Superior temporal gyrus (tissue), 1 donor: ENCODE measurements at regions not wholly inside any gene's neighbourhood (a gene's known extent, or its start where the extent isn't known, plus 50 kb on each side); places are given as distances from the start of the nearest gene placed in this dataset.

Experiments used
- DNase-seq: peaks from one replicate; pipeline ENCODE4 v3.0.0-alpha.2; 2016; ENCODE audit errors: extremely low spot score

DNA sequence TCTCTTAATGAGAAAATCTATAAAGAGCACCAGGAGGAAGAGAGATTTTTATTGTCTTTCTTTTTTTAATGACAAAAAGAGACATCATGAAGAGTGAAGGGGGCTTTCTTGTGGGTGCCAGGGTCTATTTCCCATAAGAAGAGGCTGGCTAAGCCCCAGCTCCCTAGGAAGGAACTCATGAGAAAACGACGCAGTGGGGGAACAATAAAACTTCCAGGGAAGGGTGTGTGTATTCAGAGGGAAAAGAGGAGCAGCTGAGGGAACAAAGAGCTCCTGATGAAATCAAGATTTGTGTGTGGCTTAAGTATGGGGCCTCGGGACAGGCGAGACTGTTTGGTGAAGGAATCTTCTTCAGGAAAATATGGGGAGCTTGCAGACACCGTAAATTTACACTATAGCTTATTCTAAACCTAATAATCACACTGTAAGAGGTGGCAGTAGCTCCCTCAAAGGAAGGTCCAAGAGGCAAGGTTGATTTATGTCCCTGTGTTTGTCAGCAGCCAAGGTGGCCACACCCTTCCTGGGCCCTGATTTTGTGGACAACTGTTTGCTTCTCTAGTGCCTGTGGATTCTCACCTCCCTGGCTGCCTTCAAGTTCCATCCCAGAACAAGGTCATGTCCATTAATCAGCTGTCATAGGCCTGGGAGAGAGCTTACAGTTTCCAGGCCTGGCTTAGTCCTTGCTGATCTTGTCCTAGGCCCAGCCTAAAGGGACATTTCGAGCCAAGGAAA, 615.7 kb downstream of the INSC start:
- DNase-seq = no peak

DNA sequence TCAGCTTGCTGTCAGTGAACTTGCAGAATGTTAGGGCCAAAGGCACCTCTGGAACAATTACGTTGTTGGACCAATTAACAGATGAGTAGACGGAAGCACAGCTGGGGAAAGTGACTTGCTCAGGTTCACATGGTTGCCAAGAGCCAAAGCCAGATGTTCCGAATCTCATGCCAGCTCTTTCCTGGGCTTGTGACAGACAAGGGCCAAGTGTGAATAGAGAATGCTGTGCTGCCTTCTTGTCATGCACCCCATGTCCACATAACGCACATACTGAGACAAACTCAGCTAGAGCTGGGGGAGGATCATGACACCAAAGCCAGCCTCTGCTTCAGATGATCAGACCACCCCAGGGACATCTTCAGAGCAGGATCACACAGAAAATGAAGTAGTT, 616.3 kb downstream of the INSC start:
- no peak for DNase-seq

DNA sequence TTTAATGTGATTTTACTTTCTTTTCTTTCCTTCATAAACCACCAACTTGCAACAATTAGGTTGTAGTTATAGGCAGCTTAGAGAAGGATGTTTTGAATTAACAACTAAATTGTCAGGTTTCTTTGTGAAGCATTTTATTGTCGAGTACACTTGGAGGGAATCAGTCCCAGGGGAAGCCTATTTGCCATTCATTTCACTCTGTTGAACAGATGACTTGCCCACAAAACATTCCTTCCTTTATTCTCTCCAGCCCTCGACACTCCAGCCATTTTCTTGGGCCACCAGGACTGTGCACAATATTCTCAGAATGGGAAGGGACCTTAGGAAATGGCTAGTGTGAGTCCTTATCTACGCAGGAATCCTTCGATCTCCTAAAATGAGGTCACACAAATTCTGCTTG, 620.6 kb downstream of the SOX6 start:
- no peak for DNase-seq

DNA sequence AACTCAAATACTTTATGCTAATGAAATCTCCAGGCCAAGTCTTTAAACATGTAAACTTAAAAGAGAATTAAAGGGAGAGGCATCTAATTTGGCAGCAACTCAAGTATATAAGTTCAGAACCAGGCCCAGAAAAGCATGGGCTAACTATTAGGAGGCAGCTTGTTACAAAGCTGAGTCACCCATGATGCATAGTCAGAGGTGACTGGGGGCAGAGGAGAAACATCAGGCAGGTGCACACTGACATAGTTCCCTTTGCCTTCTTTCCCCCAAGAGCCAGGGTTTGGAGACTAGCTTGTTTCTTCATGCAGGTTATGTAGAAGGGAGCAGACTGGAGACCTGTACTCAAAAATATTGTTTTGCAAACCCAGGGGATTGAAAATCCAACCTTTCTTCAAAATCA, 619.0 kb downstream of the SOX6 start:
- DNase-seq = no peak

DNA sequence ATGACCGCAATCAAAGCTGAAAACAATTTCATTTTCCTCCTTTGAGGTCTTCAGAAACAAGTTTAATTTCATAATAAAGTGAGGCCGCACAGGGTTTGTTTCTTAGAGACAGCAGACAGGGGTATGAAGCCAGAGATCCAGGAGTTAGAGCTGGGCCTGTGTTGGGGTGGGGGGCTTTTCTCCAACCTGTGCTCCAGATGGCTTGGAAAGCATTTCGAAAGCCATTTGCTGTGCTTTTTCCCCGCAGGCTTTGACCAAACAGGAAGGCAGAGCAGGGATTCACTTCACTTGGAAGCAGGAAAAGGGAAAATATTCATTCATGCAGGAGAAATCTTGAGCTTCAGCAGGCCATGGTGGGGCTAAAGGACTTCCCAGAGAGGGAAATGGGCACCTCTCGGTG, 617.4 kb downstream of the SOX6 start:
- no peak for DNase-seq

DNA sequence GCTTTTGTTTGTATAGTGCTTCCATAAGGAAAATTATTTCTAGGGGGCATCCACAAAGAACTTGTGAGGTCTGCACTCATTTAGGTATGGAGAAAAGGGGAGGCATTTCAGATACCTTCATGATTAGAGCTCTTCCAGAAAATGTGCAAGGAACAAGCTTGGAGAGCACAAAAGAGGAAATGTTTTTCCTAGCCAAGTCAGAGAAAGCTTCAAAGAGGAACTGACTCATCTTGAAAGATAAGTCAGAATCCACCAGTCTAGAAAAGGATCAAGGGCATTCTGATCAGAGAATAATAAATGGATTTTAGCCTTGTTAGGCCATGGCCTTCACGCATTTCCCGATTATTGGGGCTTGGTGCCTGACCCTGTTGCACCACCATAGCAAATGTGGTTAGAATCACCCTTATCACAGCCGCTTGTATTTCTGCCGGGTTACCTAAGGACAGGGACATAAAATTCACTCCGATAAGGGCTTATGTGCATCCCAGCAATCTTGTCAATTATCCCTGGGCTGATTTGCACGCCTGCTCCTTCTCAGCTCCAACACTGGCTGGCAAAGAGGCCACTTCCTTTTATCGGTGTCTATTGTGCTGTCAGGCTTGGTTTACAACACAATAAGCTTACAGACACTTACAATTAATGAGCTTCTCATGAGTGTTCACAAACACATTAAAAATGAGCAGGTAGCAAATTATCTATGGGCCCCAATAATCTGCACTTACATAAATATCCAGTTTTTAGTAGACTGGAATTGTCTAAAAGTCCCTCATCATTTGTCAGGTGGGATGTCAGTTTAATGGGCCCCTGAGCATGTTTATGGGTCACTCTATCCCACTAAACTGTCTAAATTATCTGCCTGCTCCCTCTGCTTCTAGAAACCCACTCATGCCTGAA, 613.5 kb downstream of the SOX6 start:
- peak; percentile 27 for DNase-seq

DNA sequence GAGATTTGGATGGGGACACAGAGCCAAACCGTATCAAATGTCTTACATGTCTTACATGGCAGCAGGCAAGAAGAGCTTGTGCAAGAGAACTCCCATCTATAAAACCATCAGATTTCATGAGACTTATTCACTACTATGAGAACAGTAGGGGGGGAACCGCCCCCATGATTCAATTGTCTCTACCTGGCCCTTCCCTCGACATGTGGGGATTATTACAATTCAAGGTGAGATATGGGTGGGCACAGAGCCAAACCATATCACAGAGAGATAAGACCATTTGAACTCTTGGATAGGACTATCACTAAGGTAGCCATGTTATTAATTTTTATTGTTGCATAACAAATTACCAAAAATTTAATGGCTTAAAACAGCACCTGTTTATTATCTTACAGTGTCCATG, 611.7 kb downstream of the SOX6 start:
- no peak for DNase-seq

DNA sequence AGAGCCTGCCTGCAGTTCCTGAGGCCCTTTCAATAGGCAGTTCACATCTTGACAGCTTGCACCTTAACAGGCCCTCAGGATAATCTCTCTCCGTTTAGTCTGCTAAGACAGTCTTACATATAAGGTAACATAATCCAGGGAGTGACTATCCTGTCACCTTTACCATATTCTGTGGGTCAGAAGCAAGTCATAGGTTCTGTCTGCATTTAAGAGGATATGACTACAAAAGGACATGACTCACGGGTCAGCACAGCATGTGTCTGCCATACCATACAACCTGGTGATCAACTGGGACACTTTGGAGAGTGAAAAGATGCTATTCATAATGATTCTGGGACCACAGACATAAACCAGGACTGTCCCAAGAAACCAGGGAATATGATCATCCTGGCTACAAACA, 611.1 kb downstream of the SOX6 start:
- DNase-seq = no peak

DNA sequence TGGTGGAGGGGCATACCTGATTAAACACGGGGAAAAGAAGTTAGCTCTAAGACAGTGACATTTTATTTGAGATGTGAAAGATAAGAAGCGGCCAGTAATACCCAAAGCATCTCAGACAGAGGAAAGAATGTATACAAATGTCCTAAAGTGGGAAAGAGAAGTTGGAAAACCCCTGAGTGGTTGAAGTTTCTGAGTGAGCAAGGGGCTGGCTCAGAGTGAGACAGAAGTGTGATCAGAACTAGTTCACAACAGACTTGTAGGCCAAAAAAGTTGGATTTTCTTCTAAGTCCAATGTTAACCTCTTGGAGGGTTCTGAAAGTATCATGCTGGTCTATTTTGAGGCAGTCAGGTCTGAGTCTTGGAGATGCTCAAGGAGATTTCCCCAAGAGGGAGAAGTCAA, 608.7 kb downstream of the SOX6 start:
- DNase-seq = no peak

DNA sequence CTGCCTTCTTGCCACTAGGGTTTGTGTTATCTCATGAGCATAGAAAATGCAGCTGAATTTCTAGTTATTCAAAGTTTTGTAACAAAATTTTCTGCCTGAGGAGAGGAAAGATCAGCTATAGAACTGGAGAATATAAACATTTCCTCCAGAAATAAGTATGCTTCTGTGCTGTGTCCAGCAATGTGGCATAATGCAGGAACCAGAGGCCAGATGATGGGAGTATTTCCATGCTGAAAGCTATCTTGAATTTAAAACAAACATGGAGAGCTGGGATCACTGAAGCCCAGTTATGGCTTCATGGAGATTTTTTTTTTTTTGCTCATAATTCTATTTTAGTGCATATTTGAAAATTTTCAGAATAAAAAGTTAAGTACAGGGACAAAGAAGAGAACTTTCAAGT, 608.2 kb downstream of the SOX6 start:
- DNase-seq = no peak

DNA sequence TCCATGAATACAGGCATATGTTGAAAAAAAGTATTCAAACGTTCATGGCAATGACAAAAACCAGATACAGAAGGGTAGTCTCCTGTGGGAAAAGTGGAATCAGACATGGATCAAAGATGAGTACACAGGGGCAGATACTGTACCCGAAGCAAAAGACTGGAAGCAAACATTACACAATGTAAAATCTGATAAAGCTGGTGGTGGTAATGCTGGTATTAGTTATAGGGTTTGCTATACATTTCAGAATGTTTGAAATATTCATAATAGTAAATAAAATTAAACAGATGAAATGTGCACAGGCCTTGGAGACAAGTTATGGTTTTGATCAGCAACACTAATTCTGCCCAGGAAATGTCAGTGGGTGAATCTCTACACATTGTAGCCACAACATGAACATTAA, 607.6 kb downstream of the SOX6 start:
- no peak for DNase-seq

DNA sequence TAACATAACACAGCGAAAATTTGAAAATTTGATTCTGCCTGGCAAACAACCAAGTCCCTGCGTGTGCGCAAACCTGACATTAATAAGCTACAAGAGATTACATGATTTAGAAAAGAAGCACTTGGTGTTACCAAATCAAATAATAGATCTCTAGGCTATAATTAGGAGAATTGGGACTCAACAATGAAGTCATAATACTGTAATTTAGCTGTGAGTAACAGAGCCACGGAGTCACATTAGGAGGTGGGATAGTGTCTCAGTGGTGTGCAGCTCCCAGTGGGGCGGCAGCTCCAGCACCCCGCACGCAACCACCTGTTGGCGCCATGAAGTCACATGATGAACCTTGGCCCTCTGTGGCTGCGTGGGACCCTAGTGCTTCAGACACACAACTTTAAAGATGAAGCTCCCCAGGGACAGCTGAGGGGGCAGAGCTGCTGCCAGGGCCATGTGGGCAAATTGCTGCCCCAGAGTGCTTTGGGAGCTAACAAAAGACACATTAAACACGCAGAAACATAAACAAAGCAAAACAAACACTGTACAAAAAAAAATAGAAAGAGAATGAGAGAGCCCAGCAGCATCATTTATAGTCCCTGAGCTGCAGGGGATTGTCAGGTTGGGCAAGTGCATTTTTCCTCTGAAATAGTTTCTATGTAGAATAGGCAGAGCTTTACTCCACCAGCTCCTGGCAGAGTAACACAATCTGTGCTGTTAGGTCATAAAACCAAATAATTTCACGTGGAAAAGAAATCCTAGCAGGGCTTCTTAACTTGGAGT, 605.6 kb downstream of the SOX6 start:
- no peak for DNase-seq

DNA sequence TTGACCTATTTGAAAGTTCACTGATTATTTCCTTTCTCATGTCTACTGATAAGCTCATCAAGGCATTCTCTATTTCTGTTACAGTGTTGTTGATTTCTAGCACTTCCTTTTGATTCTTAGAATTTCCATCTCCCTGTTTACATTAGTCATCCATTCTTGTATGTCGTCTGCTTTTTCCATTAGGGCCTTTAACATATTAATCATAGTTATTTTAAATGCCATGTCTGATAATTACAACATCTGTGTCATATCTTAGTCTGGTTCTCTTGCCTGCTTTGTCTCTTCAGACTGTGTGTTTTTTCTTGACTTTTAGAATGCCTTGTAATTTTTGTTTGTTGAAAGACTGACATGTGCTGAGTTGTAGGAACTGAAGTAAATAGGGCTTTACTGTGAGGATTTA, 602.1 kb downstream of the SOX6 start:
- DNase-seq = no peak

DNA sequence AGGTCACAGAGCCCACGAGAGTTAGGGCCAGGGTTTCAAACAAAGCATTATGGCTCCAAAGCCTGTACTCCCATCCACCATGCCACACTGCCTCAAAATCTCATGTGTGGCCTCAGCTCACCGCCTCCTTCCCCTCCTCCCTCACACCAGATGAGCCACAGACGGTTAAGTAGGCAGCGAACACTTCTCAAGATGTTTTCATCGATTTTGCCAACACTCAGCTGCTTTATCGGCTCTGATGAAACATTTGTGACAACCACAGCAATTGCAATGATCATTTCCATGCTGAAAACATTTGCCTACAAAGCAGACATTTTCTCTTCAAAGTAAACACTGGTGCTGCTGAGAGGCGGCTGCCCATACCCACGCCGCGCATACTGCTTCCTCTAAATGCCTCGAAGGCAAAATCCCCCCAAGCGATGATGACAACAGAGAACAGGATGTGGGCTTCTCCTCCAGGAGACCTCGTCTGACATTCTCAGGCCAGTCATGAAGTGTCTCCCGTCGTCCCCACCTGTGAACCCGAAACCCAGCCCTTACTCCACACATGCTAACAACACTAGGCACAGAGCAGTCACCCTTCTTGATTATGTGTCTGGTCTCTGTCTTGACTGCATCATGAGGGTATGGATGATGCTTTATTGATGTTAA, 599.2 kb downstream of the SOX6 start:
- DNase-seq = no peak

DNA sequence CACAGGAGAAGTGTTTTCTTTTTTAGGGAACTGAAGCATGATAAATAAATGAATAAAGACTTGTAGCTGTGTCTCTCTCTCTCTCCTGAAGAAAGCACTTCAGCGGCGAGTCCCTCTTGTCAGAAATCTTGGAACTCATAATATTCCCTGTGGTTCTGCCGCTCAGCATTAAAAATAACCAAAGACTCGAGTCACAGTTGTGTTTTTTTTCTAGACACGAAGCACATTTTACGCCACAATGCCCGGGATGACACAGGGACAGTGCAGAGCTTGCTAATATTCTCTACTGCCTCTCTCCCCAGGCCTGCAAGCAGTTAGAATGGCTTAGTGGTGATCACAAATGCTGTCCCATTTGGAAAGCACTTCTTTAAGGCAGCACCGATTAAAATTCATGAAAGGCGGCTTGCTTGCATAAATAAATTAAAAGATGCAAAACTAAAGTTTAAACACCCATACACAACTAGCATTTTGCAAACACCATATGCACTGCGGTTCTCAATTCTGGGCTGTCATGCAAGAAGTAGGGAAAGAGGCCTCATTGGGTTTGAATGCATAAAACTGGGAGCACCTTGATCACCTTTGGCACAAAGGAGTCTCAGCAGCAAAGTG, 597.4 kb downstream of the SOX6 start:
- peak; percentile 18 for DNase-seq

DNA sequence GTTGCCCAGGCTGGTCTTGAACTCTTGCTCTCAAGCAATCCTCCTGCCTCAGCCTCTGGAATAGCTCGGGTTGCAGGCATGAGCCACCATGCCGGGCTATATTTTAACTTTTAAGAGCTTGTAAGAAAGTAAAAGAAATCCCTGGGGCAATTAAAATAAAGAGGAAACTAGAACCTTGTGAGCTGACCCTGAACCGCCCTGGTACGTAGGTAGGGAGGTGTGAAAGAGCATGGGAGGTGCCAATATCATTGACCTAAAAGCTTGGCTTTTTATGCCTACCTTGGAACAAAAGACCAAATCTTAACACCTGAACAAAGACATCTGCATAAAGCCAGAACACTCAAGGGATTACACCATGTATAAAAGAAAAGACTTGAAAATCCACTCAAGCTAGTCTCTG, 595.1 kb downstream of the SOX6 start:
- DNase-seq = no peak

DNA sequence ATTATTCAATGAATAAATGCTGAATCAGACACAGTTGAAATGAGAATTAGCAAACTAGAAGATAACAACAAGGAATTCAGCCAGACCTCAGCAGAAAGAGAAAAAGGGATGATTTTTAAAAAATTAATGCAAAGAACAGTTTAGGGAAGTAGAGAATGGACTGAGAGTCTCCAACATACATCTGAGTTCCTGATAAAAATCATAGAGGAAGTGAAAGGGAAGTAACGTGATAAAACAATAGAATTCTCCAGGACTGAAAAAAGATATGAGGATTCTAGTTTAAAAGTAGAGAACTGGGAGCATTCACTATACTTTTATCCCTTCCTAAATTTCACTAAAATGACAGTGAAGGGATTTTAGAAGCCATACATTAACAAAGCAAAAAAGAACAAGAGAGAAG, 592.0 kb downstream of the SOX6 start:
- no peak for DNase-seq

DNA sequence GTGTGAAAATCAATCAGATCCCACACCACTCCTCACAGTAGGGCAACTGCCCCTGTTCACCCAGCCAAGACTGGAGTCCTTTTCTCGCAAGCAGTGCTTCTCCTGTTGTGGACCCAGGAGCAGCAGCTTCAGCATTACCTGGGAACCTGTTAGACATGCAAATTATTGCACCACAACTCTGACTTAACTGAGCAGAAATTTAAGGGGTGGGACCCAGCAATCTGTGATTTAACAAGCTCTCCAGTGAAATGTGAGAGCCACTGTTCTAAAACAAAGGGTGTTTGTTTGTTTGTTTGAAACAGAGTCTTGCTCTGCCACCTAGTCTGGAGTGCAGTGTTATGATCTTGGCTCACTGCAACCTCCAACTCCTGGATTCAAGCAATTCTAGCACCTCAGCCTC, 591.4 kb downstream of the SOX6 start:
- DNase-seq = no peak

DNA sequence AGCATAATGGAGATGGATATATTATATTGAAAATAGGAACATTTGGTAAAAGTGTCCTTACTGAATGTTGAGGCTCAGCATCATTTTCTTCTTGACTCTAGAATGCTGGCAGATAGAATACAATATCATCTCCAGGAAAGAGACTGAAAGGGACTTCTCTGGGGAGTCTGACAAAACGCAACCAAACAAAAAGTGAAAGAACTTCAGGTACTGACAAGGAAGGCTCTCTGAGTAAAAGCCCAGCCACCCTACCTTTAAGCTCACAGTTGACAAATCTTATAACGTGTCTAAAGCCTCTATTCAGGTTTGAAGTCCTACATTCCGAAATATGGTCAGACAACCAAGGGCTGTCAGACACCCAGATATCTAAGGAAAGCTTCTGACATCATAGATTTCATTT, 590.8 kb downstream of the SOX6 start:
- DNase-seq = no peak

DNA sequence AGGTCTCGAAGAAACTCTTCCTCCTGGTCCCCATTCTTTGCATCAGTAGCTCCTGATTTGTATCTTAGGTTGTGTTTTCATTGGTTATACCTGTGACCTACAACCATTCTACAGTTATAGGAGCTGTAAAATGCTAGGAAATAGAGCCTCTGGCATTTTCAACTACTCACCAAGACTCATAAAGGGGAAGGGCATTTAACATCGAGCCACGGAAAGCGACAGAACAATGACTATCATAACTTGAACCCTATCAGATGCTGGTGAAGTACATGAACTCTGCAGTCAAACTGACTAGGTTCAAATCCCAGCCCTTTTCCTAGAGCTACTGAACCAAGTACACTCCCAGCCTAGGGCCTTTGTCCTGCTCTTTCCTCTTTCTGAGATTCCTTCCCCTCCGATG, 588.0 kb downstream of the SOX6 start:
- DNase-seq = no peak

DNA sequence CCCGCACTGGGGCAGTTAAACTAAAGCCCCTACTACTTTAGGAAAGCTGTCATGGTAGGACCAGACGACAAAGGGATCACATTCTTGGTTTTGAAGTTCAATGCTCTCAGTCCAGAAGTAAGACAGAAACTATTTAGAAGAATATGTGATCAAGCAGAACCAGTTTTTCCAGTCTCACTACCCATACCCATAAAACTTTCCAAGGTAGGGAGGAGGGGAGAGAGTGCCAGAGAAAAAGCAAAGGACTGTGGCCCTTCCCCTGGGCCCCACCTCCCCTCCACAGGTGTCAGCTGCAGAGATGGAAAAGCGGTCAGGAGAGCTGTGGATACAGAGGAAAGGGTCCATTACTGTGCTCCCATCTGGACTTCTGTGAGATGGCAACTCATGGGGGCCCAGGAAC, 587.1 kb downstream of the SOX6 start:
- no peak for DNase-seq
